K562 (cell line): ENCODE measurements at regions not wholly inside any gene's neighbourhood (a gene's known extent, or its start where the extent isn't known, plus 50 kb on each side); places are given as distances from the start of the nearest gene placed in this dataset.
A peak's percentile ranks its signal among the peaks of the same experiment; 100 is the strongest.

ENCODE experiments used
- ATAC-seq: fragments of 200-7000 bp; cut with Tn5 transposase; 3 replicates; pipeline ENCODE4 v1.9.1; 2020; ENCODE audit warnings: moderate library complexity
- BruUV-seq: library from RNA; stranded (reverse); fragments of 400-500 nt; replicated peaks from 2 replicates; lab custom pipeline; 2021; lab: Mats Ljungman, UMichigan
- CTCF ChIA-PET: fragments of 300-600 bp; formaldehyde crosslinking; extraction: SDS; loops from one replicate; lab custom pipeline; 2021; ENCODE audit warnings: low intra/inter-chr PET ratio; lab: Yijun Ruan, JAX
- POLR2A ChIA-PET: fragments of 300-600, 350-650 bp; sonication (Branson Sonifier 250); formaldehyde crosslinking; extraction: SDS; loops from one replicate; lab custom pipeline; 2021; ENCODE audit warnings: antibody characterized with exemption, inconsistent platforms; lab: Yijun Ruan, JAX
- DNase-seq, 4 experiments: peaks; one replicate each; pipeline versions ENCODE4 v3.0.0 to v3.0.0-alpha.2; 2011 to 2018; ENCODE audit warnings: low spot score in 3 of 4, mixed read lengths in 3 of 4; ENCODE audit errors: extremely low read depth in 1 of 4
- FAIRE-seq: peaks from 2 replicates; lab custom pipeline; 2011; peaks lifted over from hg19 to GRCh38; lab: Jason Lieb, UNC
- H2AFZ ChIP-seq: 2 replicates; pipeline ENCODE4 v1.6.0; 2011; ENCODE audit warnings: low read depth, low read length, control low read depth, inconsistent platforms
- H3K27ac ChIP-seq: fragments of 200-600 bp; 3 replicates; pipeline ENCODE4 v1.8.0; 2011; ENCODE audit warnings: low read depth, mild to moderate bottlenecking, control low read depth, inconsistent platforms, low read length, moderate library complexity, mixed read lengths; ENCODE audit errors: extremely low read depth
- H3K27me3 ChIP-seq, 2 experiments: fragments of 300-600 bp in 1 of 2; 2 replicates in 1 of 2; 3 replicates in 1 of 2; pipeline versions ENCODE4 v1.6.0 to v1.8.0; 2011; ENCODE audit warnings: inconsistent platforms in 2 of 2, low read length in 2 of 2, mild to moderate bottlenecking in 1 of 2, mixed read lengths in 1 of 2, moderate library complexity in 1 of 2; ENCODE audit not compliant: control insufficient read depth in 2 of 2, insufficient read depth in 2 of 2
- H3K36me3 ChIP-seq: fragments of 300-600 bp; 3 replicates; pipeline ENCODE4 v1.8.0; 2011; ENCODE audit warnings: mild to moderate bottlenecking, low read length, inconsistent platforms; ENCODE audit not compliant: control insufficient read depth, insufficient read depth
- H3K4me1 ChIP-seq, 2 experiments: fragments of 200-600 bp in 1 of 2; replicated peaks in 1 of 2; 2 replicates in 1 of 2; 3 replicates in 1 of 2; pipeline versions ENCODE4 v1.5.1 to v1.8.0; 2011; ENCODE audit warnings: inconsistent platforms in 2 of 2, low read length in 2 of 2, mild to moderate bottlenecking in 1 of 2, mixed read lengths in 1 of 2, moderate library complexity in 1 of 2; ENCODE audit not compliant: control insufficient read depth in 2 of 2, insufficient read depth in 2 of 2
- H3K4me2 ChIP-seq: 2 replicates; pipeline ENCODE4 v1.6.1; 2011; ENCODE audit warnings: low read length, control low read depth, inconsistent platforms, mixed read lengths; ENCODE audit not compliant: insufficient read depth
- H3K4me3 ChIP-seq: fragments of 200-600 bp; sonication (generic), shearing (Covaris generic); 2 replicates; pipeline ENCODE4 v1.5.1; 2016; ENCODE audit warnings: control low read depth, inconsistent platforms
- H3K79me2 ChIP-seq: fragments of 200-600 bp; 3 replicates; pipeline ENCODE4 v1.8.0; 2011; ENCODE audit warnings: low read length, inconsistent platforms; ENCODE audit not compliant: control insufficient read depth, insufficient read depth
- H3K9ac ChIP-seq, 2 experiments: 2 replicates each; pipeline versions ENCODE4 v1.6.0 to v1.6.1; 2011; ENCODE audit warnings: low read depth in 2 of 2, low read length in 2 of 2, control low read depth in 1 of 2, inconsistent platforms in 1 of 2, mild to moderate bottlenecking in 1 of 2, mixed read lengths in 1 of 2; ENCODE audit not compliant: insufficient read depth in 1 of 2
- H3K9me1 ChIP-seq: one replicate; pipeline ENCODE4 v1.6.0; 2011; ENCODE audit warnings: inconsistent platforms, mild to moderate bottlenecking, low read length, moderate library complexity; ENCODE audit not compliant: control insufficient read depth, insufficient read depth
- H3K9me3 ChIP-seq: replicated peaks from 2 replicates; pipeline ENCODE4 v1.5.1; 2011; ENCODE audit warnings: low read depth, low read length, inconsistent platforms; ENCODE audit not compliant: control insufficient read depth, insufficient read depth
- H4K20me1 ChIP-seq: replicated peaks from 2 replicates; pipeline ENCODE4 v1.6.1; 2011; ENCODE audit warnings: low read length, inconsistent platforms, mixed read lengths; ENCODE audit not compliant: control insufficient read depth, insufficient read depth
- GATA2 ChIP-seq: sonication (generic); formaldehyde crosslinking; IDR thresholded peaks from 2 replicates; pipeline ENCODE4 v1.4.0; 2020; ENCODE audit warnings: mild to moderate bottlenecking, missing genetic modification reagents
- HBP1 ChIP-seq: fragments of 450-650 bp; formaldehyde crosslinking; IDR thresholded peaks from 2 replicates; pipeline ENCODE4 v1.4.0; 2022; ENCODE audit warnings: missing genetic modification characterization
- MYBL2 ChIP-seq, 2 experiments: fragments of 450-650 bp in 1 of 2; sonication (generic) in 1 of 2; formaldehyde crosslinking in 1 of 2; IDR thresholded peaks; 2 replicates each; pipeline versions ENCODE4 v1.6.1 to v1.8.1; 2017 to 2022; ENCODE audit warnings: borderline replicate concordance in 1 of 2, inconsistent platforms in 1 of 2, low read depth in 1 of 2, mild to moderate bottlenecking in 1 of 2, missing genetic modification reagents in 1 of 2, moderate library complexity in 1 of 2
- OTX1 ChIP-seq: fragments of 450-650 bp; formaldehyde crosslinking; IDR thresholded peaks from 2 replicates; pipeline ENCODE4 v1.4.0; 2022; ENCODE audit warnings: mild to moderate bottlenecking
- SPI1 ChIP-seq: IDR thresholded peaks from 2 replicates; pipeline ENCODE4 v1.6.1; 2011; ENCODE audit warnings: low read depth, low read length, control low read depth, borderline replicate concordance
- ZBTB26 ChIP-seq: fragments of 450-650 bp; formaldehyde crosslinking; IDR thresholded peaks from 2 replicates; pipeline ENCODE4 v1.4.0; 2022; ENCODE audit warnings: missing genetic modification characterization
- ZFP91 ChIP-seq: sonication (generic); formaldehyde crosslinking; IDR thresholded peaks from 2 replicates; pipeline ENCODE4 v1.8.0; 2022; ENCODE audit warnings: mild to moderate bottlenecking, missing genetic modification reagents
- ZNF780A ChIP-seq: fragments of 250-450 bp; sonication (Bioruptor Pico); IDR thresholded peaks from 2 replicates; pipeline ENCODE4 v1.5.0; 2021; ENCODE audit warnings: mild to moderate bottlenecking
- WGBS: fragments of 100-300 bp; shearing (Covaris generic); methylation state at CpG from one replicate; pipeline ENCODE4 v1.1.6; 2016; ENCODE audit warnings: low coverage, mixed read lengths; ENCODE audit not compliant: insufficient coverage; ENCODE audit errors: missing lambda C conversion rate; 5-methylcytosine and 5-hydroxymethylcytosine counted together
- in situ Hi-C: fragments of 300-500 bp; cut with MboI; formaldehyde crosslinking; loops from 4 replicates; pipeline ENCODE4 v1.15.0; 2018; ENCODE audit warnings: inconsistent platforms, mixed read lengths
- intact Hi-C: fragments of 100-400 bp; cut with micrococcal nuclease; formaldehyde crosslinking; loops from 2 replicates; pipeline ENCODE4 v1.14.2; 2022

- DNase-seq (no peak), FAIRE-seq (no peak), ATAC-seq (no peak)
- WGBS = 82% methylated on average over 13 of the region's 21 CpGs
- ChIA-PET POLR2A (interaction anchor here (0.6 to 1.0 kb wide), 2 partner anchors 23 to 30 kb away, joined by 3 read pairs; no protein-coding TSS in a partner anchor), CTCF (no interaction called here)
- no TSS peak for BruUV-seq
- in situ Hi-C loops (no loop called here), intact Hi-C loops (no loop called here)
- Histone ChIP-seq H3K9ac (no peak overlapping the region), H3K27me3 (no peaks in the 10 kb centered on the region), H3K79me2 (no peaks in the 10 kb centered on the region), H2AFZ (no peak overlapping the region), H3K27ac (no peak overlapping the region), H3K9me3 (no peaks in the 10 kb centered on the region), H3K4me1 (peaks cover 0 to 8% of the 10 kb centered on the region in 2 experiments; a peak in 2 of 5 replicates), H3K4me3 (no peak overlapping the region), H3K36me3 (no peaks in the 10 kb centered on the region), H3K4me2 (no peak overlapping the region), H4K20me1 (no peaks in the 10 kb centered on the region), H3K9me1 (no peaks in the 10 kb centered on the region)
- no peak for TF ChIP-seq ZNF780A
- TF ChIP-seq MYBL2 (IDR thresholded peaks at IDR 0.05; ENCODE audit: low read depth) = no peak
- no peak for TF ChIP-seq MYBL2 (CRISPR knock-in tag; IDR thresholded peaks at IDR 0.05; ENCODE audit: borderline replicate concordance)
- no peak for TF ChIP-seq GATA2 (CRISPR knock-in tag)
- 0 out of 2 replicates have a peak, but pooled peaks have one; percentile 41 for TF ChIP-seq ZBTB26 (CRISPR knock-in tag)
- TF ChIP-seq SPI1 = no peak
- peak; percentile 33; the same call in 1 of the 2 replicates for TF ChIP-seq OTX1
- 0 out of 2 replicates have a peak, but pooled peaks have one; percentile 29 for TF ChIP-seq HBP1 (CRISPR knock-in tag)
- no peak for TF ChIP-seq ZFP91 (CRISPR knock-in tag)
Observed at GRCh38 chr12:116415408-116416108, 138.1 kb upstream of the MED13L start.
